ENCODE measurements at regions not wholly inside any gene's neighbourhood (a gene's known extent, or its start where the extent isn't known, plus 50 kb on each side); places are given as distances from the start of the nearest gene placed in this dataset.
A peak's percentile ranks its signal among the peaks of the same experiment; 100 is the strongest.

DNA sequence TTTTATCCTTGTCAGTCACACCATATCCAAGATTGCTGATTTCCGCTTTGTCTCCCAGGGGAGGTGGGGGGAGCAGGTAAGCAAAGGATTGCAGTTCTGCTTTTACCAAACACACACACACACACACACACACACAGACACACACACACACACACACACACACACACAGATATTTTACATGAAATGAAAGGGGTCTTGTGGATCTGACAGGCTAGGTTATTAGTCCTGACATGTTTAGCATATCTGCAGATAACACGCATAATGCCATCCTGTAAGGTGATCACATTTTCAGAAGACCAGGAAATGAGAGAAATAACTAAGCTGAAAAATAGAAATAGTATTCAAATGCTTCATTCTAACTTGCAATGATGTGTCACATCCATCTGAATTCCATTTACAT, 1113.3 kb downstream of the CDH8 start:
- no peak for DNase-seq (ENCODE audit: low read depth)
- no peak overlapping the region for H3K4me3 ChIP-seq (ENCODE audit: low read depth, low read length)
- in situ Hi-C loops (cut with HindIII; ENCODE audit: low sequenced_read_pairs), result no loop called here
- no peak for TF ChIP-seq CTCF (IDR thresholded peaks at IDR 0.05; ENCODE audit: low read depth, low read length, missing control alignments)

GRCh38 chr16:60914334-60914733, 1121.9 kb downstream of the CDH8 start:
- H3K4me3 ChIP-seq (ENCODE audit: low read depth, low read length), result no peak overlapping the region
- in situ Hi-C loops (cut with HindIII; ENCODE audit: low sequenced_read_pairs), result no loop called here
- DNase-seq (ENCODE audit: low read depth), result no peak
- no peak for TF ChIP-seq CTCF (IDR thresholded peaks at IDR 0.05; ENCODE audit: low read depth, low read length, missing control alignments)

DNA sequence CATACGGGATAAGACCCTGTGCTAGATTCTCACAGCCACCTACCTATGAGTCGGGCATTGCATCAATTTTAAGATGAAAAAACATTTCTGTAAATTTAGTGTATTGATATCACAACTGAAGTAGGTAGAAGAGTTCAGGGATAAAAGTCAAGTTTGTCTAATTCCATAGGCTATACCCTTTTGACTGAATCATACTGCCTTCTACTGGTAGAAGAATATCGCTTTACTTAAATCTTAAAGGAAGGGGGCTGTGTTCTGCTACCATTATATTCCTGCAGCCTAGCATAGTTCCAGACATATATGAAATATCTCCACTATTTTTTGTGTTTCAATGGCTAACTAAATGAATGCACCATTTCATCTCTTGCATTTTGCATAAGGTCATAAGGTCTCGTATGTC, 1128.6 kb downstream of the CDH8 start:
- no peak for TF ChIP-seq CTCF (IDR thresholded peaks at IDR 0.05; ENCODE audit: low read depth, low read length, missing control alignments)
- no peak for DNase-seq (ENCODE audit: low read depth)
- in situ Hi-C loops (cut with HindIII; ENCODE audit: low sequenced_read_pairs), result no loop called here

GRCh38 chr16:60905811-60906210, 1130.4 kb downstream of the CDH8 start:
- TF ChIP-seq CTCF (IDR thresholded peaks at IDR 0.05; ENCODE audit: low read depth, low read length, missing control alignments), result no peak
- peak; percentile 71 for DNase-seq (ENCODE audit: low read depth)
- in situ Hi-C loops (cut with HindIII; ENCODE audit: low sequenced_read_pairs), result no loop called here
- no peak overlapping the region for H3K4me3 ChIP-seq (ENCODE audit: low read depth, low read length)

More for the DNA sequence above, 1128.6 kb downstream of the CDH8 start:
- H3K4me3 ChIP-seq (ENCODE audit: low read depth, low read length), result no peak overlapping the region

DNA sequence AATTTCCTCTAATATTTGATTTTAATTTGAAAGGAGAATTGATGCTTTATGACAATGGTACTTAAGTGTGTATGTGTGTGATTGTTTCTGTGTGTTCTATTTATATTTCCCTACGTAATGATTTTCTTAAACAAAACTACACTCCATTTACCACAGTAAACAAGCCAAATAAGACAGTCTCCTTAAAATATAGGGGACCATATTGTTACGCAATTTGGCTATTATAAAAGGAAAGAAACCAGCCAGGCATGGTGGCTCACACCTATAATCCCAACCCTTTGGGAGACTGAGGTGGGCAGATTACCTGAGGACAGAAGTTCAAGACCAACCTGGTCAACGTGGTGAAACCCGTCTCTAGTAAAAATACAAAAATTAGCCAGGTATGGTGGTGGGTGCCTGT, 1134.1 kb downstream of the CDH8 start:
- DNase-seq (ENCODE audit: low read depth), result no peak
- in situ Hi-C loops (cut with HindIII; ENCODE audit: low sequenced_read_pairs), result no loop called here
- no peak for TF ChIP-seq CTCF (IDR thresholded peaks at IDR 0.05; ENCODE audit: low read depth, low read length, missing control alignments)
- H3K4me3 ChIP-seq (ENCODE audit: low read depth, low read length), result no peak overlapping the region

DNA sequence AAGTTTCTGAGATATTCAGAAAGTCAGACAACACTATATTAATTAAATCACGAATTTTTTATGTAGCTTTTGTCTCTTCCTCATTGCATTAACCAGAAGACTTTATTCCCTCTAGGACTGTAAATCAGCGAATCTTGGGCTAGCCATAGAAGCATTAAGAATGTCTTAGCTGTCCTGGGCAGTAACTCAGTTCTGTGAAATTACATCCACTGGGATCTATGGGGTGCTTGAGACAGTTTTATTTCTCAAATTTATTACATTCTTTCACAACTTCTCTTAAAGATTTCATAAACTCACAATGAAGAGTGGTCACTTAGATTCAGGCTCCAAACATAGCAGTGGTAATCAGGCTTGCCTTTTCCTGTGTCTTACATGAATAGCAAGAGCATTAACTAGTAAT, 1153.4 kb downstream of the CDH8 start:
- no peak overlapping the region for H3K4me3 ChIP-seq (ENCODE audit: low read depth, low read length)
- no peak for TF ChIP-seq CTCF (IDR thresholded peaks at IDR 0.05; ENCODE audit: low read depth, low read length, missing control alignments)
- in situ Hi-C loops (cut with HindIII; ENCODE audit: low sequenced_read_pairs), result no loop called here
- no peak for DNase-seq (ENCODE audit: low read depth)

GRCh38 chr16:60852635-60853034, 1183.6 kb downstream of the CDH8 start:
- H3K4me3 ChIP-seq (ENCODE audit: low read depth, low read length), result no peak overlapping the region
- TF ChIP-seq CTCF (IDR thresholded peaks at IDR 0.05; ENCODE audit: low read depth, low read length, missing control alignments), result no peak
- in situ Hi-C loops (cut with HindIII; ENCODE audit: low sequenced_read_pairs), result no loop called here
- no peak for DNase-seq (ENCODE audit: low read depth)
